Endothelial cell of umbilical vein (primary cell): ENCODE measurements at regions not wholly inside any gene's neighbourhood (a gene's known extent, or its start where the extent isn't known, plus 50 kb on each side); places are given as distances from the start of the nearest gene placed in this dataset.
A peak's percentile ranks its signal among the peaks of the same experiment; 100 is the strongest.

Experiments used
- BruUV-seq: library from RNA; stranded (reverse); fragments of 400-500 nt; replicated peaks from 2 replicates; lab custom pipeline; 2021; lab: Mats Ljungman, UMichigan
- CTCF ChIA-PET: fragments of 300-600, 350-600 bp; sonication (Branson Sonifier 250); formaldehyde crosslinking; loops from one replicate; lab custom pipeline; 2021; ENCODE audit warnings: antibody characterized with exemption, inconsistent platforms; lab: Charles Lee
- POLR2A ChIA-PET: fragments of 300-600, 350-600 bp; sonication (Branson Sonifier 250); formaldehyde crosslinking; loops from one replicate; lab custom pipeline; 2021; ENCODE audit warnings: antibody characterized with exemption, inconsistent platforms; lab: Charles Lee
- DNase-seq: peaks from one replicate; pipeline ENCODE4 v3.0.0-alpha.2; 2011; ENCODE audit warnings: low read depth, low spot score
- FAIRE-seq: peaks from 2 replicates; lab custom pipeline; 2011; peaks lifted over from hg19 to GRCh38; lab: Jason Lieb, UNC
- H2AFZ ChIP-seq: 2 replicates; pipeline ENCODE4 v1.6.0; 2012; ENCODE audit warnings: low read depth, low read length, control low read depth, inconsistent platforms
- H3K27ac ChIP-seq: 2 replicates; pipeline ENCODE4 v1.5.1; 2011; ENCODE audit warnings: low read depth, mild to moderate bottlenecking, control low read depth, low read length, moderate library complexity; ENCODE audit not compliant: insufficient read depth
- H3K27me3 ChIP-seq, 2 experiments: 2 replicates each; pipeline versions ENCODE4 v1.6.0 to v1.6.1; 2011; ENCODE audit warnings: low read length in 2 of 2, mixed read lengths in 1 of 2; ENCODE audit not compliant: control insufficient read depth in 2 of 2, insufficient read depth in 2 of 2
- H3K36me3 ChIP-seq, 2 experiments: 2 replicates in 1 of 2; 3 replicates in 1 of 2; pipeline ENCODE4 v1.5.1; 2011; ENCODE audit warnings: low read length in 2 of 2, mild to moderate bottlenecking in 1 of 2, moderate library complexity in 1 of 2; ENCODE audit not compliant: control insufficient read depth in 2 of 2, insufficient read depth in 2 of 2; ENCODE audit errors: extremely low read depth in 1 of 2
- H3K4me1 ChIP-seq: 3 replicates; pipeline ENCODE4 v1.5.1; 2011; ENCODE audit warnings: mild to moderate bottlenecking, low read length; ENCODE audit not compliant: control insufficient read depth, insufficient read depth; ENCODE audit errors: extremely low read depth
- H3K4me2 ChIP-seq: 2 replicates; pipeline ENCODE4 v1.6.1; 2011; ENCODE audit warnings: low read length, control low read depth, mixed read lengths; ENCODE audit not compliant: insufficient read depth
- H3K4me3 ChIP-seq, 3 experiments: fragments of 200-600 bp in 1 of 3; sonication (generic), shearing (Covaris generic) in 1 of 3; replicated peaks in 1 of 3; 2 replicates each; pipeline ENCODE4 v1.5.1; 2011 to 2016; ENCODE audit warnings: control low read depth in 3 of 3, low read length in 3 of 3, mild to moderate bottlenecking in 2 of 3, inconsistent platforms in 1 of 3, low read depth in 1 of 3, moderate library complexity in 1 of 3; ENCODE audit not compliant: insufficient read depth in 1 of 3
- H3K79me2 ChIP-seq: 2 replicates; pipeline ENCODE4 v1.6.0; 2012; ENCODE audit warnings: low read length, inconsistent platforms; ENCODE audit not compliant: control insufficient read depth, insufficient read depth
- H3K9ac ChIP-seq: replicated peaks from 2 replicates; pipeline ENCODE3; 2011; ENCODE audit warnings: low read length, control low read depth; ENCODE audit not compliant: insufficient read depth; ENCODE audit errors: extremely low read depth
- H3K9me1 ChIP-seq: replicated peaks from 3 replicates; pipeline ENCODE4 v1.6.0; 2011; ENCODE audit warnings: mild to moderate bottlenecking, low read length; ENCODE audit not compliant: control insufficient read depth, insufficient read depth; ENCODE audit errors: extremely low read depth
- H3K9me3 ChIP-seq: replicated peaks from 2 replicates; pipeline ENCODE4 v1.5.1; 2012; ENCODE audit warnings: low read length, inconsistent platforms; ENCODE audit not compliant: control insufficient read depth, insufficient read depth
- H4K20me1 ChIP-seq: replicated peaks from 2 replicates; pipeline ENCODE3; 2011; ENCODE audit warnings: mild to moderate bottlenecking, low read length; ENCODE audit not compliant: control insufficient read depth, insufficient read depth; ENCODE audit errors: extremely low read depth
- CTCF ChIP-seq, 2 donors: IDR thresholded peaks; 1 replicate in 1 of 2; 2 replicates in 1 of 2; pipeline ENCODE4 v1.5.1; 2011; ENCODE audit warnings: low read length in 2 of 2, mild to moderate bottlenecking in 2 of 2, moderate library complexity in 2 of 2, control low read depth in 1 of 2, inconsistent platforms in 1 of 2, low read depth in 1 of 2; ENCODE audit not compliant: insufficient read depth in 1 of 2; ENCODE audit errors: extremely low read depth in 1 of 2
- EZH2 ChIP-seq: IDR thresholded peaks from 2 replicates; pipeline ENCODE4 v1.6.1; 2012; ENCODE audit warnings: borderline replicate concordance, low read depth, mild to moderate bottlenecking, moderate library complexity, low read length, inconsistent platforms; ENCODE audit not compliant: severe bottlenecking
- FOS ChIP-seq: IDR thresholded peaks from 2 replicates; pipeline ENCODE4 v1.6.1; 2011; ENCODE audit warnings: mild to moderate bottlenecking, low read length, moderate library complexity, borderline replicate concordance; ENCODE audit not compliant: insufficient read depth
- GATA2 ChIP-seq: IDR thresholded peaks from 2 replicates; pipeline ENCODE4 v1.7.0; 2011; ENCODE audit warnings: low read depth, mild to moderate bottlenecking, moderate library complexity, mixed read lengths, low read length; ENCODE audit not compliant: insufficient read length, insufficient read depth
- JUN ChIP-seq: IDR thresholded peaks from 2 replicates; pipeline ENCODE4 v1.6.1; 2011; ENCODE audit warnings: borderline replicate concordance, low read depth; ENCODE audit not compliant: insufficient read length, insufficient read depth
- MAX ChIP-seq: IDR thresholded peaks from 2 replicates; pipeline ENCODE4 v1.6.1; 2011; ENCODE audit not compliant: insufficient read depth, insufficient read length
- MYC ChIP-seq: IDR thresholded peaks from one replicate; pipeline ENCODE4 v1.6.1; 2011; ENCODE audit warnings: mild to moderate bottlenecking, low read depth, low read length
- POLR2A ChIP-seq: IDR thresholded peaks from 2 replicates; pipeline ENCODE4 v1.6.1; 2012; ENCODE audit warnings: low read depth, mild to moderate bottlenecking, control low read depth, low read length
- POLR2AphosphoS5 ChIP-seq: IDR thresholded peaks from 2 replicates; pipeline ENCODE4 v1.6.1; 2012; ENCODE audit warnings: low read depth, mild to moderate bottlenecking, control low read depth, low read length, moderate library complexity; ENCODE audit not compliant: insufficient read depth
- dilution Hi-C: fragments of 300-500 bp; cut with MboI; formaldehyde crosslinking; loops from one replicate; pipeline ENCODE4 v1.15.0; 2019; ENCODE audit warnings: low sequenced_read_pairs; ENCODE audit not compliant: extremely low pct_ligation_motif_present
- intact Hi-C: fragments of 100-400 bp; cut with micrococcal nuclease; formaldehyde crosslinking; loops from one replicate; pipeline ENCODE4 v1.10.0; 2022

- H3K36me3 ChIP-seq = no peaks in the 10 kb centered on the region
- peaks cover 24% of the 10 kb centered on the region for H3K4me1 ChIP-seq
- BruUV-seq = no TSS peak
- CTCF ChIA-PET = interaction anchor here (1.1 kb wide), 2 partner anchors 9 to 24 kb away, joined by 3 to 4 read pairs; no protein-coding TSS in a partner anchor
- no peak for FAIRE-seq
- peak; percentile 21 for DNase-seq
- intact Hi-C loops = loop anchor here (2.0 to 5.0 kb wide), 2 partner anchors 72 to 156 kb away; partner anchors contain the start of gene PPP3CA
- dilution Hi-C loops = no loop called here
- H3K4me3 ChIP-seq = no peak overlapping the region
- H3K27ac ChIP-seq = no peak overlapping the region
- H3K79me2 ChIP-seq = no peaks in the 10 kb centered on the region
- no peaks in the 10 kb centered on the region for H3K27me3 ChIP-seq
- TF ChIP-seq FOS (no peak), POLR2AphosphoS5 (no peak), MYC (no peak), GATA2 (no peak), EZH2 (no peak), POLR2A (no peak), CTCF (IDR thresholded peaks at IDR 0.05; ENCODE audit: extremely low read depth in 1 of 2, insufficient read depth in 1 of 2, low read depth in 1 of 2, low read length in 2 of 2) (no peak), MAX (no peak), JUN (no peak)
- H3K4me2 ChIP-seq = no peak overlapping the region
- H4K20me1 ChIP-seq = no peaks in the 10 kb centered on the region
- H3K9me3 ChIP-seq = no peaks in the 10 kb centered on the region
- no peak overlapping the region for H2AFZ ChIP-seq
- POLR2A ChIA-PET = no interaction called here
- no peak overlapping the region for H3K9ac ChIP-seq
- no peaks in the 10 kb centered on the region for H3K9me1 ChIP-seq
Measured at GRCh38 chr4:101418466-101418865, 71.1 kb upstream of the PPP3CA start.
